ENCODE measurements at regions not wholly inside any gene's neighbourhood (a gene's known extent, or its start where the extent isn't known, plus 50 kb on each side); places are given as distances from the start of the nearest gene placed in this dataset.

- no peak for DNase-seq (ENCODE audit: low read depth)
These were observed 640.2 kb upstream of the KIRREL3 start for GRCh38 chr11:127640561-127641451.

GRCh38 chr11:127639916-127640315 lies 639.3 kb upstream of the KIRREL3 start:
- no peak for DNase-seq (ENCODE audit: low read depth)

GRCh38 chr11:127632976-127633680 lies 632.6 kb upstream of the KIRREL3 start:
- no peak for DNase-seq (ENCODE audit: low read depth)

- DNase-seq (ENCODE audit: low read depth), result no peak
These were observed 632.0 kb upstream of the KIRREL3 start for GRCh38 chr11:127632546-127632945.

- DNase-seq (ENCODE audit: low read depth), result no peak
These were observed 631.4 kb upstream of the KIRREL3 start for GRCh38 chr11:127631974-127632373.

- no peak for DNase-seq (ENCODE audit: low read depth)
These were observed 628.6 kb upstream of the KIRREL3 start for GRCh38 chr11:127629200-127629599.

GRCh38 chr11:127628458-127628785 lies 627.9 kb upstream of the KIRREL3 start:
- no peak for DNase-seq (ENCODE audit: low read depth)

DNA sequence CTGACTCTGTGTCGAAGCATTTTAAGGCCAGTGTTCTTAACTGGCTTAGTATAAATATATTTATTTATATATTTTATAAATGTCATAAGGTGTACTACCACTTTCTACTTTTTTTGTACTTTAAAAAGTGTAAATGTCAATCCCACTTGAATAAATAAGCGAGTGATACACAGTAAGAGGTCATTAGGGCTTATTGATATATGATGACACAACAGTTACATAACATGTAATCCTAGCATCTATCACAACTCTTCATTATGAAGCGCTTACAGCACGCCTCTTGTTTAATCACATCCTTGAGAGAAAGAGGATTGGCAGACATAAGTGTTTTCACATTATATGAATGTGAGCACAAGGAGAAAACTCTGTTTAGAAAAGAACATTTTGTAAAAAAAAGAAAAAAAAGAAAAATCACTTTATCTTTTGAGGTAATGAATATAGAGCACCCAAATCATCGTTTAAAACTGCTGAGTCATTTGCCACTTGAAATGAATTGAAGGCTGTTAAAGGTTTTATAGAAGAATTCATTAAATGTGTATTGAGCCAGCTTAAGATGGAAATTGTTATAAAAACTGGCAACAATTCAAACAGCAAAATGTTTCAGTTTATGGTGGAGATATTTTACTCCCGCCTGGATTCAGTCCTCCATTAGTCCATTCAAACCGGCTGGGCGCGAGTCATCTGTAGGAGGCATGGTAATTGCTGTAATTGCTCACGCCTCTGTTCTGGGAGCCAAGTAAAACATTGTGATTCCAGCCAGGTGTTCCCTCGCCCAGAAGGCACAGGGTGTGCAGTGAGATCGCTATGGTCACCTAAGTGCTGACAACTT lies 627.3 kb upstream of the KIRREL3 start:
- no peak for DNase-seq (ENCODE audit: low read depth)

DNA sequence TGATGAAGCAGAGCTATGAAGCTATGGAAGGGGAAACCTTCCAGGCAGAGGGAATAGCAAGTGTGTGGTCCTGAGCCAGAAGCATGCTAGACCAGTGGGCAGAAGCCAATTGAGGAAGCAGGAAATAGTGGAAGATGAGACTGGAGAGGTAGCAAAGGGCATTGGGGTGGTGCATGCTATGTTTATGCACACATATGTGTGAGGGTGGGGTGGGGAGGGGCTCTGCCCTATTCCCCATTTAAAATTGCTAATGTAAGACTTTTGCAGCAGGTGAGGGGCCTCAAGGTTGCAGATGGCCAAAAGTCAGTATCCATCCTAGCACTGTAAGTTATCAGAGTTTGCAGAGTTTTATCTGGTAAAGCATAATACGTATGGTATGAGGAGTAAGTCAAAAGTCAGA lies 626.6 kb upstream of the KIRREL3 start:
- DNase-seq (ENCODE audit: low read depth), result no peak

- no peak for DNase-seq (ENCODE audit: low read depth)
These were observed 624.8 kb upstream of the KIRREL3 start for GRCh38 chr11:127625402-127625801.

- DNase-seq (ENCODE audit: low read depth), result no peak
These were observed 623.8 kb upstream of the KIRREL3 start for GRCh38 chr11:127624306-127624856.

- DNase-seq (ENCODE audit: low read depth), result no peak
These were observed 622.1 kb upstream of the KIRREL3 start for GRCh38 chr11:127622686-127623085.

DNA sequence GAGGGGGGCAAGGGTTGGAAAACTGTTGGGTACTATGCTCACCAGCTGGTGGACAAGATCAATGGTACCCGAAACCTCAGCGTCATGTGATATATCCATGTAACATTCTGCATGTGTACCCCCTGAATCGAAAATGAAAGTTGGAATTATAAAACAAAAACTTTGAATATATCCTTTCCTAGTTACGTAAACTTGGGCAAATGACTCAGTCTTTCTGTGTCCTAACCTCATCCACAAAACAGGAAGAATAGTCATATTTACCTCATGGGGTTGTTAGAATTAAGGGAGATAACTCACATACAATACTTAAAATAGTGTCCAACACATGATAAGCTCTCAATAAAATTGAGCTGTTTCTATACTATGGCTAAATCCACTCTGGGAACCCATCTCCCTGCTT lies 620.1 kb upstream of the KIRREL3 start:
- no peak for DNase-seq (ENCODE audit: low read depth)

DNA sequence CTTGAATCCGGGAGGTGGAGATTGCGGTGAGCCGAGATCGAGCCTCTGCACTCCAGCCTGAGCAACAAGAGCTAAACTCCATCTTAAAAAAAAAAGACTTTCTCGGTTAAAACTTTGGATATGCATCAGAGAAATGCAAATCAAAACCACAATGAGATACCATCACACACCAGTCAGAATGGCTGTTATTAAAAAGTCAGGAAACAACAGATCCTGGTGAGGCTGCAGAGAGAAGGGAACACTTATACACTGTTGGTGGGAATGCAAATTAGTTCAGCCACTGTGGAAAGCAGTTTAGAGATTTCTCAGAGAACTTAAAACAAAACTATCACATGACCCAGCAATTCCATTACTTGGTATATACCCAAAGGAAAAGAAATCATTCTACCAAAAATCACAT lies 619.4 kb upstream of the KIRREL3 start:
- no peak for DNase-seq (ENCODE audit: low read depth)

GRCh38 chr11:127618721-127619120 lies 618.2 kb upstream of the KIRREL3 start:
- no peak for DNase-seq (ENCODE audit: low read depth)

DNA sequence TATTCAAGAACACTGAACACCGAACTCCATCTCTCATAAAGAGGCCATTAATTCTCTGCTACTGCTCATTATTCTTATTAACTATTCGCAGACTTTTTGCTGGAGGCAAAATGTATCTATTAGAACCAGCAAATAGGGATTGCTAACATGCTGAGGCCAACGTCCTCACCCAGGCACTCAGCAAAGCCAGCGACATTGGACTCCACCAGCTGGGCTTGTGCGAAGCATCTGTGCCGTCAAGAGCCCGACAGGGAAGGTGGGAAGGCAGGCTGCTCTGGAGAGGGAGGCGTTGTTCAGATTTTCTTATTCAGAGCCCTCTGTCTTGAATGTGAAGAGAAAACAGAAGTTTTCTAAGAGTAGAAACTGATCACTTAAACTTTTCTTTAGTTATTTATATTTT lies 615.6 kb upstream of the KIRREL3 start:
- DNase-seq (ENCODE audit: low read depth), result no peak

DNA sequence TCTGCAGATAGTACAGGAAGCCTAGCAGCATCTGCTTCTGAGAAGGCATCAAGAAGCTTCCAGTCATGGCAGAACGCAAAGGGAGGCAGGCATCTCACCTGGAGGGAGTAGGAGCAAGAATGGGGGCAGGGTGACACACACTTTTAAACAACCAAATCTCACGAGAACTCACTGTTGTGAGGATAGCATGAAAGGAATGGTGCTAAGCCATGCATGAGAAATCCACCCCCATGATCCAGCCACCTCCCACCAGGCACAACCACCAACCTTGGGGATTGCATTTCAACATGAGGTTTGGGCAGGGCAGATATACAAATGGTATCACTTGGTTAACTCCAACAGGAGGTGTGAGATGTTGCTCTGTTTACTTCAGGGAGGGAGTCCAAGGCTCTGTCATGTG lies 612.0 kb upstream of the KIRREL3 start:
- no peak for DNase-seq (ENCODE audit: low read depth)

GRCh38 chr11:127609025-127609773 lies 608.6 kb upstream of the KIRREL3 start:
- DNase-seq (ENCODE audit: low read depth), result no peak

DNA sequence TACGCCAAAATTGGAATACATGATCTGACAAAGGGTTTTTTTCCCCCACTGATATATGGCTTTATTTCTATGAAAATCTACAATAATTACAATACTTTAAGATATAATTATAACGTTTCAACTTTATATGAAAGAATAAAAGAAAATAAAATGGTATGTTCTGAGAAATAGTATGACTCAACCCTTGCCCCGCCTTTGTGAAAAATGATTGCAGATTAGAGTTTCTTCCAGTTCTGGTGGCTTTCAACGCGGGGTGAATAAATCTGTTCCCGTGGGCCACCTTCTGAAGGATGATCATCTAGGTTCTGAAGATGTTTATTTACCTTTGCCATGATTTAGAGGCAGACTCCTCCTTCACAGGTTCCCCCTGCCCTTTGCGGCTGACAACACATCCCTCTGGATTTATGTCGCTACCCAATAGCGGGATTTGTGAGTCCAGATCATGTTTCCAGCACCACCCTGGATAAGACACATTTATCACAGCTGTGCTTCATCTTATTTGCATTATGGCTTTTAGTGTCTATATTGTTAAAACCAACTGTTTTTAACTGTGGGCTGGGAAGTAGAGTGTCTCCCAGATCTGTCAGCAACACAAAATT lies 607.0 kb upstream of the KIRREL3 start:
- DNase-seq (ENCODE audit: low read depth), result no peak

DNA sequence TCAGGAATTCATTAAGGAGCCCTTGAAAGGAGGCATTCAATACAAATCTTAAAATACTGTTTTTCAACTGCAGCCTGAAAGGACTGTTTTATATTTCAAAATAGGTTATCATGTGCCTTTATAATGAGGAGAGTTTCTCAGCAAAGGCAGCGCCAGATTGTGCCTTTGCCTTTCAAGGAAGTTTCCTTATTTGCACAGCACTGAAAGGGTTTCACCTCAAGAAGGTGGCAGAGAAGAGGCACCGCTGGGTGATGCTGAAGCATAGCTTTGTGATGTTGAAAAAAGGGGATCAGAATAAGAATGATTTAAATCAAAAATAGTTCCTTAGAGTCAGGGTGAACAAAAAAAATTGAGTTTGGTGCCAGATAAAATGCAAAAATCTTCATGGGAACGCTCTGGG lies 601.0 kb upstream of the KIRREL3 start:
- no peak for DNase-seq (ENCODE audit: low read depth)

GRCh38 chr11:127600674-127601073 lies 600.1 kb upstream of the KIRREL3 start:
- no peak for DNase-seq (ENCODE audit: low read depth)

Data from stimulated activated CD8-positive, alpha-beta memory T cell treated with anti-CD3 and anti-CD28 coated beads, Interleukin-7, amount 100 ng/mL, for 24 hours (primary cell).